Testis (tissue), 2 donors: ENCODE measurements at regions not wholly inside any gene's neighbourhood (a gene's known extent, or its start where the extent isn't known, plus 50 kb on each side); places are given as distances from the start of the nearest gene placed in this dataset.

Experiments
- DNase-seq: peaks from one replicate; pipeline ENCODE4 v3.0.0-alpha.2; 2019
- H3K27ac ChIP-seq, 2 donors: fragments of 200-600 bp; sonication (generic); one replicate each; pipeline ENCODE4 v1.5.1; 2019
- H3K27me3 ChIP-seq: fragments of 200-600 bp; sonication (generic); one replicate; pipeline ENCODE4 v1.5.1; 2019
- H3K36me3 ChIP-seq: fragments of 200-600 bp; sonication (generic); one replicate; pipeline ENCODE4 v1.5.1; 2017; ENCODE audit warnings: low read depth; ENCODE audit errors: missing control alignments
- H3K4me1 ChIP-seq: fragments of 200-600 bp; sonication (generic); one replicate; pipeline ENCODE4 v1.5.1; 2019
- H3K4me3 ChIP-seq, 2 donors: fragments of 200-600 bp; sonication (generic); one replicate each; pipeline ENCODE4 v1.5.1; 2017 to 2019
- H3K9me3 ChIP-seq: fragments of 200-600 bp; sonication (generic); one replicate; pipeline ENCODE4 v1.5.1; 2017
- CTCF ChIP-seq, 3 experiments: fragments of 450-650 bp in 2 of 3; fragments of 200-600 bp in 1 of 3; sonication (generic) in 1 of 3; IDR thresholded peaks; one replicate each; pipeline ENCODE4 v1.5.1; 2016 to 2019; ENCODE audit warnings: antibody characterized with exemption in 3 of 3, mild to moderate bottlenecking in 2 of 3, moderate library complexity in 1 of 3
- POLR2A ChIP-seq: fragments of 450-650 bp; IDR thresholded peaks from one replicate; pipeline ENCODE4 v1.6.1; 2017; ENCODE audit warnings: antibody characterized with exemption, mild to moderate bottlenecking, moderate library complexity
- whole genome bisulfite sequencing, 2 donors: methylation state at CpG; one replicate each; pipeline ENCODE4 v1.1.5; 2018; 5-methylcytosine and 5-hydroxymethylcytosine counted together
- intact Hi-C: fragments of 100-400 bp; cut with DNase I; formaldehyde crosslinking; loops from one replicate; pipeline ENCODE4 v1.15.1; 2023; ENCODE audit warnings: low total_unique reads

DNA sequence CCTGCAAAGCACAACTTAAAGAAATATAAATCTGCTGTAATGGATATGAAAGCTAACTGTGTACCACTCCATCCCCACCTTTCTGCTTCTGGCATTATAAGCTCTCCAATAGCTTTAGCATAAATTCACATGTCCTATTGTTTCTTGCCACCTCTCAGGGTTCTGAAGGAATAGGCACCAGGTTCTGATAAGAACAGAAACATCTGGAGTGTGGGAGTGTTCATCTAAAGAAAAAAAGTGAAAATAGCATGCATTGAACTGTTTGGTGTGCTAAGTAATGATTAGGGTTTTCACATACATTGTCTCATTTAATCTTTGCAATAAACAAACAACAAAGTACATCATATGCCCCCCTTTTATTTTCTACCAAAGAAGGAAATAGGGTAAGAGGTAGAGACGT, 72.3 kb downstream of the FAM76B start:
- no peak overlapping the region for H3K27ac ChIP-seq
- H3K36me3 ChIP-seq = no peaks in the 10 kb centered on the region
- no peak for TF ChIP-seq CTCF (IDR thresholded peaks at IDR 0.05)
- no peak for TF ChIP-seq POLR2A
- H3K4me3 ChIP-seq = no peak overlapping the region
- WGBS, 2 donors = 84 to 96% methylated on average over 1 of the region's 1 CpG
- intact Hi-C loops = no loop called here
- no peak for DNase-seq
- H3K27me3 ChIP-seq = no peaks in the 10 kb centered on the region
- H3K4me1 ChIP-seq = no peaks in the 10 kb centered on the region
- H3K9me3 ChIP-seq = no peaks in the 10 kb centered on the region

- Histone ChIP-seq H3K36me3 (no peaks in the 10 kb centered on the region), H3K27ac (no peak overlapping the region), H3K4me1 (no peaks in the 10 kb centered on the region), H3K9me3 (no peaks in the 10 kb centered on the region), H3K27me3 (no peaks in the 10 kb centered on the region), H3K4me3 (no peak overlapping the region)
- WGBS, 2 donors = 67 to 76% methylated on average over 3 of the region's 3 CpGs
- intact Hi-C loops = no loop called here
- no peak for DNase-seq
- TF ChIP-seq POLR2A (no peak), CTCF (IDR thresholded peaks at IDR 0.05) (no peak)
These were observed 73.3 kb downstream of the FAM76B start for GRCh38 chr11:95716266-95716665.

DNA sequence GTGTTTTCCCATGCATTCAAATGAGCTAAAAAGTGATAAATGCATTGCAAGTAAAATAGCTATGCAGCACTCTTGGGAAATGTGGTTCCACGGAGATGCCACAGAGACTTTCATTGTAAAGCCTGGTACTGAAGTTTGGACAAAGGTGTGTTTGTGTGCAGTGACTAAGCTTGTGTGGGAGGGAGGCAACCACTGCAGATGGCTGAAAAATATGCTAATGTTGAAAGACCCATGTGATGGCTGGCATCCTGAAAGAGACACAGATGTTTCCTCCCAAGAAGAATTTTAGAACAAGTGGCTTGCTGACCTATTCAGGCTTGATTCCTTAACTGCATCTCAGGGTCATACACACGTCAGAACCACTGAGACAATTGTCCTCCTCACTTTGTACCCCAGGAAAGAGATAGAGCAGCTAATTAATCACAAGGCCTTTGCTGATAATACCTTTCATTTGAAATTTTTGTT, 73.8 kb downstream of the FAM76B start:
- 36 to 49% methylated on average over 2 of the region's 2 CpGs for WGBS, 2 donors
- H3K4me3 ChIP-seq = no peak overlapping the region
- no peaks in the 10 kb centered on the region for H3K27me3 ChIP-seq
- no peaks in the 10 kb centered on the region for H3K9me3 ChIP-seq
- no peak for TF ChIP-seq POLR2A
- no peak for TF ChIP-seq CTCF (IDR thresholded peaks at IDR 0.05)
- intact Hi-C loops = no loop called here
- no peaks in the 10 kb centered on the region for H3K4me1 ChIP-seq
- DNase-seq = no peak
- no peaks in the 10 kb centered on the region for H3K36me3 ChIP-seq
- H3K27ac ChIP-seq = no peak overlapping the region

GRCh38 chr11:95714843-95715776, 74.5 kb downstream of the FAM76B start:
- DNase-seq = no peak
- 76 to 77% methylated on average over 5 of the region's 5 CpGs for WGBS, 2 donors
- intact Hi-C loops = no loop called here

More at GRCh38 chr11:95714843-95715776, 74.5 kb downstream of the FAM76B start:
- Histone ChIP-seq H3K36me3 (no peaks in the 10 kb centered on the region), H3K4me3 (no peak overlapping the region), H3K4me1 (no peaks in the 10 kb centered on the region), H3K9me3 (no peaks in the 10 kb centered on the region), H3K27ac (no peak overlapping the region), H3K27me3 (no peaks in the 10 kb centered on the region)
- TF ChIP-seq CTCF (IDR thresholded peaks at IDR 0.05) (no peak), POLR2A (no peak)
